ENCODE measurements at regions not wholly inside any gene's neighbourhood (a gene's known extent, or its start where the extent isn't known, plus 50 kb on each side); places are given as distances from the start of the nearest gene placed in this dataset.

DNA sequence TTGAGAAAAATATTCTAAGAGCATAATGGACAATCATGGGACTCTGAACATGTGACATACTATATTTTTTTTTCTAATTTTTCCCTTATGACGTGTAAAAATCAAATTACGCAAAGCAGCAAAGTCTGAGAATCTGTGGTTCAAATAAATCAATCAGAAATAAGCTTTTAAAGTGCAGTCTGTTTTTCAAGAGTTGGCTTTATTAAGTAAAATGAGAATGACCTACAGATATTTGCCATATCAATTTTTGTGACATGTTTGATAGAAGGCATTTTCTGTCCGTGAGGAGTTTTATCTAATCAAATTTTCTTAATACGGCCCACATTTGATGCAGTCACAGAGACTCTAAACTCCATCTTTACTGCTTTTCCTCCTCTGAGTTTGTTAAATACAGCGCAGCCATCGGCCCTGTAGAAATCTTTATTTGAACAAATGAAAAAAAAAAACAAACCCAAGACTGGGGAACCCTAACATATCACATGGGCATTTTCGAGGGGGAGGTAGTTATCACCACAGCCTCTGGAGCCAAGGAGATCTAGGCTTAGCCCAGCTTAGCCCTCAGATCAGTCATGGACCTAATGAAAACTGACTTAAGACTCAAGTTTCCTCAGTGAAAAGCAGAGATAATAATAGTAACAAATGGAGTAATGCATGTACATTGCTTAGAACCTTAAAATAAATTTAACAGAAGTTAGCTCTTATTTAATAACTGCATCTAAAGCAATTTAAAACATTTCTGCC, 263.6 kb upstream of the C9orf72 start (continued):
- TF ChIP-seq SMARCB1 (IDR thresholded peaks at IDR 0.05; ENCODE audit: insufficient read length, low read depth) = no peak

DNA sequence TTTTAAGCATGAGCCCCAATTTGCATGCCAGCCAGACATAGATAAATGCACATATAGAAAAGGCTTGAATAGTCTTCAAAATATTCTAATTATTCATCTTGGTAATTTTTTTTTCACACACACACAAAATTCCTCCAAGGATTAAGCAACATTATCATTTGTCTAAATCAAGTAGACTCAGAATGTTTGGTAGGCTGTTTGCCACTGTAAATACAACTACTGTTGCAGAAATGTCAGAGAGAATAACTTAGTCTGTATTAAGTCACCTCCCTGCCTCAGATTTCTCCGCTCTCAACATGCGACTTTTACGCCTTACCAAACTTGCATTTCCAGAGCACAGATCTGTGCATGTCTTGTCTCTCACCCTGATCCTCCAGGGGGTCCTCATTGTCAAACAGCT, 265.6 kb upstream of the C9orf72 start:
- H3K79me2 ChIP-seq (ENCODE audit: control insufficient read depth, insufficient read depth, low read length) = no peaks in the 10 kb centered on the region
- H3K27ac ChIP-seq (ENCODE audit: extremely low read depth, low read depth, low read length) = no peak overlapping the region
- no peaks in the 10 kb centered on the region for H3K36me3 ChIP-seq (ENCODE audit: control insufficient read depth, insufficient read depth, low read length)
- no peak overlapping the region for H3K4me3 ChIP-seq
- H3K4me1 ChIP-seq (replicated peaks in 1 of 2; ENCODE audit: control insufficient read depth in 2 of 2, insufficient read depth in 2 of 2, low read length in 2 of 2) = no peaks in the 10 kb centered on the region
- no peaks in the 10 kb centered on the region for H4K20me1 ChIP-seq (replicated peaks; ENCODE audit: control insufficient read depth, insufficient read depth, low read length)
- CTCF ChIA-PET (ENCODE audit: low intra/inter-chr PET ratio) = no interaction called here
- no peaks in the 10 kb centered on the region for H3K27me3 ChIP-seq (ENCODE audit: control insufficient read depth in 2 of 2, insufficient read depth in 2 of 2, low read length in 2 of 2)
- H3K4me2 ChIP-seq (ENCODE audit: insufficient read depth, low read length) = no peak overlapping the region
- ATAC-seq (no peak), FAIRE-seq (no peak), DNase-seq (ENCODE audit: extremely low read depth in 1 of 4, low spot score in 3 of 4) (no peak)
- H3K9me1 ChIP-seq (ENCODE audit: control insufficient read depth, insufficient read depth, low read length) = no peaks in the 10 kb centered on the region
- no CpG with 5 or more reads among the region's 3 CpGs for WGBS (ENCODE audit: insufficient coverage, low coverage, missing lambda C conversion rate)
- no peak overlapping the region for H2AFZ ChIP-seq (ENCODE audit: low read depth, low read length)
- in situ Hi-C loops (cut with MboI) = no loop called here
- no TSS peak for BruUV-seq (replicated peaks)
- POLR2A ChIA-PET = no interaction called here
- H3K9me3 ChIP-seq (replicated peaks; ENCODE audit: control insufficient read depth, insufficient read depth, low read depth, low read length) = no peaks in the 10 kb centered on the region
- H3K9ac ChIP-seq (ENCODE audit: insufficient read depth in 1 of 2, low read depth in 2 of 2, low read length in 2 of 2) = no peak overlapping the region
- intact Hi-C loops (cut with micrococcal nuclease) = no loop called here
- TF ChIP-seq, protein P1, sequence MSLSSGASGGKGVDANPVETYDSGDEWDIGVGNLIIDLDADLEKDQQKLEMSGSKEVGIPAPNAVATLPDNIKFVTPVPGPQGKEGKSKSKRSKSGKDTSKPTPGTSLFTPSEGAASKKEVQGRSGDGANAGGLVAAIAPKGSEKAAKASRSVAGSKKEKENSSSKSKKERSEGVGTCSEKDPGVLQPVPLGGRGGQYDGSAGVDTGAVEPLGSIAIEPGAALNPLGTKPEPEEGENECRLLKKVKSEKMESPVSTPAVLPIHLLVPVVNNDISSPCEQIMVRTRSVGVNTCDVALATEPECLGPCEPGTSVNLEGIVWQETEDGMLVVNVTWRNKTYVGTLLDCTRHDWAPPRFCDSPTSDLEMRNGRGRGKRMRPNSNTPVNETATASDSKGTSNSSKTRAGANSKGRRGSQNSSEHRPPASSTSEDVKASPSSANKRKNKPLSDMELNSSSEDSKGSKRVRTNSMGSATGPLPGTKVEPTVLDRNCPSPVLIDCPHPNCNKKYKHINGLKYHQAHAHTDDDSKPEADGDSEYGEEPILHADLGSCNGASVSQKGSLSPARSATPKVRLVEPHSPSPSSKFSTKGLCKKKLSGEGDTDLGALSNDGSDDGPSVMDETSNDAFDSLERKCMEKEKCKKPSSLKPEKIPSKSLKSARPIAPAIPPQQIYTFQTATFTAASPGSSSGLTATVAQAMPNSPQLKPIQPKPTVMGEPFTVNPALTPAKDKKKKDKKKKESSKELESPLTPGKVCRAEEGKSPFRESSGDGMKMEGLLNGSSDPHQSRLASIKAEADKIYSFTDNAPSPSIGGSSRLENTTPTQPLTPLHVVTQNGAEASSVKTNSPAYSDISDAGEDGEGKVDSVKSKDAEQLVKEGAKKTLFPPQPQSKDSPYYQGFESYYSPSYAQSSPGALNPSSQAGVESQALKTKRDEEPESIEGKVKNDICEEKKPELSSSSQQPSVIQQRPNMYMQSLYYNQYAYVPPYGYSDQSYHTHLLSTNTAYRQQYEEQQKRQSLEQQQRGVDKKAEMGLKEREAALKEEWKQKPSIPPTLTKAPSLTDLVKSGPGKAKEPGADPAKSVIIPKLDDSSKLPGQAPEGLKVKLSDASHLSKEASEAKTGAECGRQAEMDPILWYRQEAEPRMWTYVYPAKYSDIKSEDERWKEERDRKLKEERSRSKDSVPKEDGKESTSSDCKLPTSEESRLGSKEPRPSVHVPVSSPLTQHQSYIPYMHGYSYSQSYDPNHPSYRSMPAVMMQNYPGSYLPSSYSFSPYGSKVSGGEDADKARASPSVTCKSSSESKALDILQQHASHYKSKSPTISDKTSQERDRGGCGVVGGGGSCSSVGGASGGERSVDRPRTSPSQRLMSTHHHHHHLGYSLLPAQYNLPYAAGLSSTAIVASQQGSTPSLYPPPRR (CRISPR knock-in tag; IDR thresholded peaks at IDR 0.05; ENCODE audit: borderline replicate concordance) = no peak
- TF ChIP-seq ZNF41 (CRISPR knock-in tag; conservative IDR thresholded peaks at IDR 0.05) (no peak), STAT5A (IDR thresholded peaks at IDR 0.05; ENCODE audit: borderline replicate concordance, low read length) (no peak), POLR2AphosphoS5 (IDR thresholded peaks at IDR 0.05; ENCODE audit: control insufficient read depth, insufficient read depth, low read depth, low read length) (no peak), SRF (CRISPR knock-in tag; IDR thresholded peaks at IDR 0.05) (no peak)
- TF ChIP-seq, protein P2, sequence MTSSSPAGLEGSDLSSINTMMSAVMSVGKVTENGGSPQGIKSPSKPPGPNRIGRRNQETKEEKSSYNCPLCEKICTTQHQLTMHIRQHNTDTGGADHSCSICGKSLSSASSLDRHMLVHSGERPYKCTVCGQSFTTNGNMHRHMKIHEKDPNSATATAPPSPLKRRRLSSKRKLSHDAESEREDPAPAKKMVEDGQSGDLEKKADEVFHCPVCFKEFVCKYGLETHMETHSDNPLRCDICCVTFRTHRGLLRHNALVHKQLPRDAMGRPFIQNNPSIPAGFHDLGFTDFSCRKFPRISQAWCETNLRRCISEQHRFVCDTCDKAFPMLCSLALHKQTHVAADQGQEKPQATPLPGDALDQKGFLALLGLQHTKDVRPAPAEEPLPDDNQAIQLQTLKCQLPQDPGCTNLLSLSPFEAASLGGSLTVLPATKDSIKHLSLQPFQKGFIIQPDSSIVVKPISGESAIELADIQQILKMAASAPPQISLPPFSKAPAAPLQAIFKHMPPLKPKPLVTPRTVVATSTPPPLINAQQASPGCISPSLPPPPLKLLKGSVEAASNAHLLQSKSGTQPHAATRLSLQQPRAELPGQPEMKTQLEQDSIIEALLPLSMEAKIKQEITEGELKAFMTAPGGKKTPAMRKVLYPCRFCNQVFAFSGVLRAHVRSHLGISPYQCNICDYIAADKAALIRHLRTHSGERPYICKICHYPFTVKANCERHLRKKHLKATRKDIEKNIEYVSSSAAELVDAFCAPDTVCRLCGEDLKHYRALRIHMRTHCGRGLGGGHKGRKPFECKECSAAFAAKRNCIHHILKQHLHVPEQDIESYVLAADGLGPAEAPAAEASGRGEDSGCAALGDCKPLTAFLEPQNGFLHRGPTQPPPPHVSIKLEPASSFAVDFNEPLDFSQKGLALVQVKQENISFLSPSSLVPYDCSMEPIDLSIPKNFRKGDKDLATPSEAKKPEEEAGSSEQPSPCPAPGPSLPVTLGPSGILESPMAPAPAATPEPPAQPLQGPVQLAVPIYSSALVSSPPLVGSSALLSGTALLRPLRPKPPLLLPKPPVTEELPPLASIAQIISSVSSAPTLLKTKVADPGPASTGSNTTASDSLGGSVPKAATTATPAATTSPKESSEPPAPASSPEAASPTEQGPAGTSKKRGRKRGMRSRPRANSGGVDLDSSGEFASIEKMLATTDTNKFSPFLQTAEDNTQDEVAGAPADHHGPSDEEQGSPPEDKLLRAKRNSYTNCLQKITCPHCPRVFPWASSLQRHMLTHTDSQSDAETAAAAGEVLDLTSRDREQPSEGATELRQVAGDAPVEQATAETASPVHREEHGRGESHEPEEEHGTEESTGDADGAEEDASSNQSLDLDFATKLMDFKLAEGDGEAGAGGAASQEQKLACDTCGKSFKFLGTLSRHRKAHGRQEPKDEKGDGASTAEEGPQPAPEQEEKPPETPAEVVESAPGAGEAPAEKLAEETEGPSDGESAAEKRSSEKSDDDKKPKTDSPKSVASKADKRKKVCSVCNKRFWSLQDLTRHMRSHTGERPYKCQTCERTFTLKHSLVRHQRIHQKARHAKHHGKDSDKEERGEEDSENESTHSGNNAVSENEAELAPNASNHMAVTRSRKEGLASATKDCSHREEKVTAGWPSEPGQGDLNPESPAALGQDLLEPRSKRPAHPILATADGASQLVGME (CRISPR knock-in tag; IDR thresholded peaks at IDR 0.05) = no peak
- TF ChIP-seq, protein P3, sequence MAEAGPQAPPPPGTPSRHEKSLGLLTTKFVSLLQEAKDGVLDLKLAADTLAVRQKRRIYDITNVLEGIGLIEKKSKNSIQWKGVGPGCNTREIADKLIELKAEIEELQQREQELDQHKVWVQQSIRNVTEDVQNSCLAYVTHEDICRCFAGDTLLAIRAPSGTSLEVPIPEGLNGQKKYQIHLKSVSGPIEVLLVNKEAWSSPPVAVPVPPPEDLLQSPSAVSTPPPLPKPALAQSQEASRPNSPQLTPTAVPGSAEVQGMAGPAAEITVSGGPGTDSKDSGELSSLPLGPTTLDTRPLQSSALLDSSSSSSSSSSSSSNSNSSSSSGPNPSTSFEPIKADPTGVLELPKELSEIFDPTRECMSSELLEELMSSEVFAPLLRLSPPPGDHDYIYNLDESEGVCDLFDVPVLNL (CRISPR knock-in tag; IDR thresholded peaks at IDR 0.05; ENCODE audit: low read depth) = no peak

Measured in K562 (cell line).